ENCODE measurements at regions not wholly inside any gene's neighbourhood (a gene's known extent, or its start where the extent isn't known, plus 50 kb on each side); places are given as distances from the start of the nearest gene placed in this dataset.

- H3K27me3 ChIP-seq (ENCODE audit: control insufficient read depth, insufficient read depth, low read length, poor library complexity, severe bottlenecking) = no peaks in the 10 kb centered on the region
- no peaks in the 10 kb centered on the region for H3K4me1 ChIP-seq (ENCODE audit: control insufficient read depth, insufficient read depth, low read length)
- no peaks in the 10 kb centered on the region for H3K36me3 ChIP-seq (ENCODE audit: control insufficient read depth, insufficient read depth, low read length)
- Mint-ChIP-seq H3K27me3 (ENCODE audit: insufficient read depth) (no peaks in the 10 kb centered on the region), H3K4me1 (no peaks in the 10 kb centered on the region), H3K27ac (no peak overlapping the region), H3K36me3 (ENCODE audit: low read depth) (no peaks in the 10 kb centered on the region), H3K9me3 (no peaks in the 10 kb centered on the region), H3K4me3 (no peak overlapping the region)
- WGBS, 2 experiments (ENCODE audit: insufficient coverage in 1 of 2, insufficient read length in 1 of 2) = 57 to 87% methylated on average over 1 of the region's 1 CpG
- no peak overlapping the region for H3K4me3 ChIP-seq (ENCODE audit: low read length)
- no peak overlapping the region for H3K27ac ChIP-seq (ENCODE audit: low read depth, low read length)
- H3K9me3 ChIP-seq (ENCODE audit: control insufficient read depth, low read length) = no peaks in the 10 kb centered on the region
- DNase-seq = no peak
- no peak for TF ChIP-seq CTCF (conservative IDR thresholded peaks at IDR 0.05)
- no peak overlapping the region for H3K9ac ChIP-seq (ENCODE audit: extremely low read depth, low read length, poor library complexity, severe bottlenecking)
Measured at GRCh38 chr3:117480972-117481371, 771.4 kb downstream of the TUSC7 start.

GRCh38 chr3:117483839-117484238 is 774.3 kb downstream of the TUSC7 start:
- H3K27ac ChIP-seq (ENCODE audit: low read depth, low read length) = no peak overlapping the region
- no peak for TF ChIP-seq CTCF (conservative IDR thresholded peaks at IDR 0.05)
- Mint-ChIP-seq H3K27me3 (ENCODE audit: insufficient read depth) (no peaks in the 10 kb centered on the region), H3K9me3 (no peaks in the 10 kb centered on the region), H3K4me3 (no peak overlapping the region), H3K36me3 (ENCODE audit: low read depth) (no peaks in the 10 kb centered on the region), H3K4me1 (peaks cover 3% of the 10 kb centered on the region), H3K27ac (peak overlapping the region; percentile 12)
- H3K36me3 ChIP-seq (ENCODE audit: control insufficient read depth, insufficient read depth, low read length) = no peaks in the 10 kb centered on the region
- DNase-seq = no peak
- H3K27me3 ChIP-seq (ENCODE audit: control insufficient read depth, insufficient read depth, low read length, poor library complexity, severe bottlenecking) = no peaks in the 10 kb centered on the region
- no peaks in the 10 kb centered on the region for H3K4me1 ChIP-seq (ENCODE audit: control insufficient read depth, insufficient read depth, low read length)
- H3K9me3 ChIP-seq (ENCODE audit: control insufficient read depth, low read length) = no peaks in the 10 kb centered on the region
- no peak overlapping the region for H3K4me3 ChIP-seq (ENCODE audit: low read length)
- 80 to 93% methylated on average over 1 to 4 of the region's 4 CpGs for WGBS, 2 experiments (ENCODE audit: insufficient coverage in 1 of 2, insufficient read length in 1 of 2)
- H3K9ac ChIP-seq (ENCODE audit: extremely low read depth, low read length, poor library complexity, severe bottlenecking) = no peak overlapping the region

GRCh38 chr3:117485841-117486240 is 776.3 kb downstream of the TUSC7 start:
- H3K27ac ChIP-seq (ENCODE audit: low read depth, low read length) = no peak overlapping the region
- no peaks in the 10 kb centered on the region for H3K36me3 ChIP-seq (ENCODE audit: control insufficient read depth, insufficient read depth, low read length)
- no peak for DNase-seq
- Mint-ChIP-seq H3K27me3 (ENCODE audit: insufficient read depth) (no peaks in the 10 kb centered on the region), H3K36me3 (ENCODE audit: low read depth) (no peaks in the 10 kb centered on the region), H3K27ac (no peak overlapping the region), H3K4me1 (peaks cover 3% of the 10 kb centered on the region), H3K4me3 (no peak overlapping the region), H3K9me3 (no peaks in the 10 kb centered on the region)
- H3K9ac ChIP-seq (ENCODE audit: extremely low read depth, low read length, poor library complexity, severe bottlenecking) = no peak overlapping the region
- H3K4me3 ChIP-seq (ENCODE audit: low read length) = no peak overlapping the region
- H3K27me3 ChIP-seq (ENCODE audit: control insufficient read depth, insufficient read depth, low read length, poor library complexity, severe bottlenecking) = no peaks in the 10 kb centered on the region
- no peaks in the 10 kb centered on the region for H3K4me1 ChIP-seq (ENCODE audit: control insufficient read depth, insufficient read depth, low read length)
- H3K9me3 ChIP-seq (ENCODE audit: control insufficient read depth, low read length) = no peaks in the 10 kb centered on the region
- TF ChIP-seq CTCF (conservative IDR thresholded peaks at IDR 0.05) = no peak

All from endodermal cell (in vitro differentiated cells).